SK-N-MC (cell line): ENCODE measurements at regions not wholly inside any gene's neighbourhood (a gene's known extent, or its start where the extent isn't known, plus 50 kb on each side); places are given as distances from the start of the nearest gene placed in this dataset.

Experiments used
- DNase-seq: peaks from one replicate; pipeline ENCODE4 v3.0.0-alpha.2; 2011; ENCODE audit warnings: low read depth, low spot score
- H3K27ac ChIP-seq: fragments of 200-600 bp; sonication (generic); 2 replicates; pipeline ENCODE4 v1.5.1; 2016; ENCODE audit warnings: mixed run types
- H3K36me3 ChIP-seq: fragments of 200-600 bp; sonication (generic); 2 replicates; pipeline ENCODE4 v1.6.1; 2017; ENCODE audit warnings: antibody characterized with exemption, low read length, mixed read lengths; ENCODE audit not compliant: insufficient read depth
- H3K4me3 ChIP-seq: fragments of 200-600 bp; sonication (generic); 2 replicates; pipeline ENCODE4 v1.5.1; 2016
- H3K9ac ChIP-seq: fragments of 200-600 bp; sonication (generic); 2 replicates; pipeline ENCODE4 v1.8.0; 2017; ENCODE audit warnings: mixed run types, mixed read lengths; ENCODE audit not compliant: insufficient read length
- H3K9me3 ChIP-seq: fragments of 200-600 bp; sonication (generic); 2 replicates; pipeline ENCODE4 v1.6.1; 2017; ENCODE audit warnings: low read depth, mild to moderate bottlenecking, antibody characterized with exemption, low read length, moderate library complexity, mixed read lengths
- EZH2 ChIP-seq: fragments of 200-600 bp; sonication (generic); IDR thresholded peaks from one replicate; pipeline ENCODE4 v1.6.1; 2017; ENCODE audit warnings: antibody characterized with exemption
- FOXP2 ChIP-seq: optimal IDR thresholded peaks from 2 replicates; pipeline ENCODE3; 2011; ENCODE audit warnings: mild to moderate bottlenecking, moderate library complexity; ENCODE audit not compliant: insufficient read depth; ENCODE audit errors: extremely low read length, control extremely low read depth
- POLR2AphosphoS5 ChIP-seq: IDR thresholded peaks from 2 replicates; pipeline ENCODE4 v1.6.1; 2012; ENCODE audit warnings: mild to moderate bottlenecking, low read depth, low read length, borderline replicate concordance

GRCh38 chr10:118914629-118915028 lies 114.9 kb upstream of the NANOS1 start:
- Histone ChIP-seq H3K9me3 (no peaks in the 10 kb centered on the region), H3K36me3 (no peaks in the 10 kb centered on the region), H3K27ac (no peak overlapping the region), H3K4me3 (no peak overlapping the region), H3K9ac (no peak overlapping the region)
- DNase-seq: no peak
- no peak for TF ChIP-seq FOXP2
- TF ChIP-seq EZH2: no peak
- TF ChIP-seq POLR2AphosphoS5: no peak

GRCh38 chr10:118915161-118915560 lies 114.4 kb upstream of the NANOS1 start:
- no peak for DNase-seq
- H3K4me3 ChIP-seq: no peak overlapping the region
- H3K36me3 ChIP-seq: no peaks in the 10 kb centered on the region
- H3K9me3 ChIP-seq: no peaks in the 10 kb centered on the region
- H3K9ac ChIP-seq: no peak overlapping the region
- TF ChIP-seq EZH2 (no peak), FOXP2 (no peak), POLR2AphosphoS5 (no peak)
- H3K27ac ChIP-seq: no peak overlapping the region

GRCh38 chr10:118916777-118917176 lies 112.7 kb upstream of the NANOS1 start:
- no peak for DNase-seq
- Histone ChIP-seq H3K9me3 (no peaks in the 10 kb centered on the region), H3K27ac (no peak overlapping the region), H3K36me3 (no peaks in the 10 kb centered on the region), H3K9ac (no peak overlapping the region), H3K4me3 (no peak overlapping the region)
- no peak for TF ChIP-seq EZH2
- TF ChIP-seq FOXP2: no peak
- TF ChIP-seq POLR2AphosphoS5: no peak

- no peaks in the 10 kb centered on the region for H3K9me3 ChIP-seq
- H3K9ac ChIP-seq: no peak overlapping the region
- no peak for DNase-seq
- no peaks in the 10 kb centered on the region for H3K36me3 ChIP-seq
- no peak for TF ChIP-seq POLR2AphosphoS5
- no peak for TF ChIP-seq FOXP2
- no peak overlapping the region for H3K4me3 ChIP-seq
- no peak overlapping the region for H3K27ac ChIP-seq
Measured at GRCh38 chr10:118917701-118918100, 111.8 kb upstream of the NANOS1 start.

- DNase-seq: no peak
- no peak overlapping the region for H3K9ac ChIP-seq
- TF ChIP-seq POLR2AphosphoS5: no peak
- TF ChIP-seq FOXP2: no peak
- no peak for TF ChIP-seq EZH2
- no peaks in the 10 kb centered on the region for H3K9me3 ChIP-seq
- H3K27ac ChIP-seq: no peak overlapping the region
- no peaks in the 10 kb centered on the region for H3K36me3 ChIP-seq
- H3K4me3 ChIP-seq: no peak overlapping the region
Measured at GRCh38 chr10:118918116-118918515, 111.4 kb upstream of the NANOS1 start.

GRCh38 chr10:118918587-118918986 lies 110.9 kb upstream of the NANOS1 start:
- Histone ChIP-seq H3K9ac (no peak overlapping the region), H3K4me3 (no peak overlapping the region), H3K36me3 (no peaks in the 10 kb centered on the region), H3K9me3 (no peaks in the 10 kb centered on the region), H3K27ac (no peak overlapping the region)
- TF ChIP-seq POLR2AphosphoS5: no peak
- TF ChIP-seq FOXP2: no peak
- TF ChIP-seq EZH2: no peak
- DNase-seq: no peak

GRCh38 chr10:118920206-118920605 lies 109.3 kb upstream of the NANOS1 start:
- H3K9ac ChIP-seq: no peak overlapping the region
- H3K9me3 ChIP-seq: no peaks in the 10 kb centered on the region
- no peaks in the 10 kb centered on the region for H3K36me3 ChIP-seq
- TF ChIP-seq EZH2 (no peak), POLR2AphosphoS5 (no peak)
- DNase-seq: no peak
- no peak overlapping the region for H3K27ac ChIP-seq
- H3K4me3 ChIP-seq: no peak overlapping the region

GRCh38 chr10:118922226-118922625 lies 107.3 kb upstream of the NANOS1 start:
- Histone ChIP-seq H3K9me3 (no peaks in the 10 kb centered on the region), H3K36me3 (no peaks in the 10 kb centered on the region), H3K27ac (no peak overlapping the region), H3K4me3 (no peak overlapping the region), H3K9ac (no peak overlapping the region)
- no peak for TF ChIP-seq EZH2
- no peak for TF ChIP-seq POLR2AphosphoS5
- TF ChIP-seq FOXP2: no peak
- DNase-seq: no peak

- H3K9me3 ChIP-seq: no peaks in the 10 kb centered on the region
- H3K27ac ChIP-seq: no peak overlapping the region
- DNase-seq: no peak
- H3K36me3 ChIP-seq: no peaks in the 10 kb centered on the region
- H3K9ac ChIP-seq: no peak overlapping the region
- no peak for TF ChIP-seq FOXP2
- TF ChIP-seq EZH2: no peak
- TF ChIP-seq POLR2AphosphoS5: no peak
- H3K4me3 ChIP-seq: no peak overlapping the region
Measured at GRCh38 chr10:118922972-118923371, 106.5 kb upstream of the NANOS1 start.

GRCh38 chr10:118924493-118924892 lies 105.0 kb upstream of the NANOS1 start:
- Histone ChIP-seq H3K36me3 (no peaks in the 10 kb centered on the region), H3K9ac (no peak overlapping the region), H3K27ac (no peak overlapping the region), H3K4me3 (no peak overlapping the region), H3K9me3 (no peaks in the 10 kb centered on the region)
- DNase-seq: no peak
- no peak for TF ChIP-seq EZH2
- no peak for TF ChIP-seq POLR2AphosphoS5
- no peak for TF ChIP-seq FOXP2
